Naive thymus-derived CD4-positive, alpha-beta T cell (primary cell): ENCODE measurements at regions not wholly inside any gene's neighbourhood (a gene's known extent, or its start where the extent isn't known, plus 50 kb on each side); places are given as distances from the start of the nearest gene placed in this dataset.

Source experiments
- ATAC-seq: fragments of 150-1000 bp; cut with Tn5 transposase; 2 replicates; pipeline ENCODE4 v1.10.0; 2021; ENCODE audit warnings: mild to moderate bottlenecking, moderate library complexity
- CTCF ChIA-PET: fragments of 350-600 bp; sonication (Branson Sonifier 250); formaldehyde crosslinking; loops from one replicate; lab custom pipeline; 2021; ENCODE audit warnings: antibody characterized with exemption; lab: Charles Lee
- POLR2A ChIA-PET: fragments of 350-600 bp; sonication (Branson Sonifier 250); formaldehyde crosslinking; loops from one replicate; lab custom pipeline; 2021; ENCODE audit warnings: antibody characterized with exemption, inconsistent platforms; lab: Charles Lee
- DNase-seq, 9 donors: peaks; one replicate each; pipeline versions ENCODE4 v3.0.0 to v3.0.0-alpha.2; 2020 to 2022; ENCODE audit warnings: mixed read lengths in 1 of 9
- H3K27ac ChIP-seq: one replicate; pipeline ENCODE4 v1.7.0; 2013; ENCODE audit warnings: mild to moderate bottlenecking, low read depth, low read length, moderate library complexity
- H3K27me3 ChIP-seq, 2 donors: one replicate each; pipeline ENCODE4 v1.7.0; 2013; ENCODE audit warnings: low read length in 2 of 2, mild to moderate bottlenecking in 2 of 2, moderate library complexity in 2 of 2; ENCODE audit not compliant: control insufficient read depth in 2 of 2, insufficient read depth in 2 of 2
- H3K36me3 ChIP-seq, 3 experiments: 1 replicate in 2 of 3; 2 replicates in 1 of 3; pipeline ENCODE4 v1.7.0; 2013; ENCODE audit warnings: low read length in 3 of 3, mild to moderate bottlenecking in 3 of 3, moderate library complexity in 1 of 3; ENCODE audit not compliant: insufficient read depth in 3 of 3, control insufficient read depth in 2 of 3
- H3K4me1 ChIP-seq, 2 donors: one replicate each; pipeline ENCODE4 v1.7.0; 2013; ENCODE audit warnings: low read length in 2 of 2, mild to moderate bottlenecking in 2 of 2, moderate library complexity in 1 of 2; ENCODE audit not compliant: control insufficient read depth in 2 of 2, insufficient read depth in 2 of 2
- H3K4me3 ChIP-seq: 2 replicates; pipeline ENCODE4 v1.7.0; 2013; ENCODE audit warnings: mild to moderate bottlenecking, low read length
- H3K9me3 ChIP-seq, 3 experiments: 1 replicate in 2 of 3; 2 replicates in 1 of 3; pipeline ENCODE4 v1.7.0; 2013; ENCODE audit warnings: low read length in 3 of 3; ENCODE audit not compliant: control insufficient read depth in 2 of 3
- H3K27ac Mint-ChIP-seq, 9 donors: one replicate each; pipeline ENCODE4 v1.8.0; 2020 to 2022; ENCODE audit warnings: mixed read lengths in 9 of 9, mild to moderate bottlenecking in 8 of 9, moderate library complexity in 5 of 9, inconsistent platforms in 2 of 9
- H3K27me3 Mint-ChIP-seq, 5 donors: one replicate each; pipeline ENCODE4 v1.8.0; 2021 to 2022; ENCODE audit warnings: mixed read lengths in 5 of 5, mild to moderate bottlenecking in 1 of 5
- H3K36me3 Mint-ChIP-seq, 5 donors: one replicate each; pipeline ENCODE4 v1.8.0; 2020 to 2022; ENCODE audit warnings: mixed read lengths in 5 of 5, mild to moderate bottlenecking in 3 of 5, inconsistent platforms in 1 of 5
- H3K4me1 Mint-ChIP-seq, 7 donors: one replicate each; pipeline ENCODE4 v1.8.0; 2020 to 2022; ENCODE audit warnings: mixed read lengths in 7 of 7, mild to moderate bottlenecking in 3 of 7, inconsistent platforms in 1 of 7
- H3K4me3 Mint-ChIP-seq, 10 donors: one replicate each; pipeline ENCODE4 v1.8.0; 2020 to 2022; ENCODE audit warnings: mild to moderate bottlenecking in 10 of 10, mixed read lengths in 10 of 10, moderate library complexity in 6 of 10, inconsistent platforms in 2 of 10
- H3K9me3 Mint-ChIP-seq, 11 donors: one replicate each; pipeline ENCODE4 v1.8.0; 2020 to 2022; ENCODE audit warnings: mixed read lengths in 11 of 11, mild to moderate bottlenecking in 4 of 11, inconsistent platforms in 1 of 11, moderate library complexity in 1 of 11
- intact Hi-C, 2 donors: fragments of 100-400 bp; cut with micrococcal nuclease; formaldehyde crosslinking; loops; one replicate each; pipeline ENCODE4 v1.15.1; 2023

- CTCF ChIA-PET: no interaction called here
- no peak overlapping the region for H3K27ac ChIP-seq
- Mint-ChIP-seq H3K36me3 (no peaks in the 10 kb centered on the region), H3K4me1 (peaks cover 0 to 4% (median 0%) of the 10 kb centered on the region in 7 donors), H3K27me3 (peaks cover 0 to 10% (median 0%) of the 10 kb centered on the region in 5 donors), H3K9me3 (no peaks in the 10 kb centered on the region), H3K27ac (peak overlapping the region in 1 of 9 donors; percentile 1), H3K4me3 (no peak overlapping the region)
- H3K9me3 ChIP-seq: no peaks in the 10 kb centered on the region
- ATAC-seq (no peak), DNase-seq (no peak)
- intact Hi-C loops: no loop called here
- H3K4me3 ChIP-seq: no peak overlapping the region
- no peaks in the 10 kb centered on the region for H3K27me3 ChIP-seq
- H3K4me1 ChIP-seq: no peaks in the 10 kb centered on the region
- H3K36me3 ChIP-seq: no peaks in the 10 kb centered on the region
- POLR2A ChIA-PET: no interaction called here
Observed at GRCh38 chr2:20552847-20553246, 98.1 kb downstream of the HS1BP3 start.

GRCh38 chr2:20553580-20553979 lies 97.3 kb downstream of the HS1BP3 start:
- H3K4me3 ChIP-seq: no peak overlapping the region
- H3K27me3 ChIP-seq: no peaks in the 10 kb centered on the region
- intact Hi-C loops: no loop called here
- no peaks in the 10 kb centered on the region for H3K36me3 Mint-ChIP-seq
- H3K27me3 Mint-ChIP-seq: peaks cover 0 to 12% (median 0%) of the 10 kb centered on the region in 5 donors
- no peak overlapping the region for H3K27ac Mint-ChIP-seq
- H3K27ac ChIP-seq: no peak overlapping the region
- ATAC-seq: no peak
- H3K4me1 ChIP-seq: no peaks in the 10 kb centered on the region
- H3K9me3 Mint-ChIP-seq: no peaks in the 10 kb centered on the region
- no peak overlapping the region for H3K4me3 Mint-ChIP-seq
- DNase-seq: no peak
- CTCF ChIA-PET: no interaction called here
- H3K36me3 ChIP-seq: no peaks in the 10 kb centered on the region
- H3K4me1 Mint-ChIP-seq: peaks cover 0 to 4% (median 0%) of the 10 kb centered on the region in 7 donors
- H3K9me3 ChIP-seq: no peaks in the 10 kb centered on the region
- POLR2A ChIA-PET: no interaction called here

GRCh38 chr2:20555954-20556353 lies 94.9 kb downstream of the HS1BP3 start:
- Histone ChIP-seq H3K4me3 (no peak overlapping the region), H3K36me3 (no peaks in the 10 kb centered on the region), H3K9me3 (no peaks in the 10 kb centered on the region), H3K27ac (no peak overlapping the region), H3K27me3 (no peaks in the 10 kb centered on the region), H3K4me1 (no peaks in the 10 kb centered on the region)
- intact Hi-C loops: no loop called here
- ChIA-PET POLR2A (no interaction called here), CTCF (no interaction called here)
- H3K36me3 Mint-ChIP-seq: no peaks in the 10 kb centered on the region
- DNase-seq (no peak), ATAC-seq (no peak)
- H3K27ac Mint-ChIP-seq: no peak overlapping the region
- peaks cover 0 to 16% (median 0%) of the 10 kb centered on the region in 5 donors for H3K27me3 Mint-ChIP-seq
- peaks cover 0 to 4% (median 0%) of the 10 kb centered on the region in 7 donors for H3K4me1 Mint-ChIP-seq
- no peak overlapping the region for H3K4me3 Mint-ChIP-seq
- H3K9me3 Mint-ChIP-seq: no peaks in the 10 kb centered on the region

GRCh38 chr2:20556756-20557155 lies 94.1 kb downstream of the HS1BP3 start:
- no peaks in the 10 kb centered on the region for H3K9me3 Mint-ChIP-seq
- no peak for ATAC-seq
- H3K27ac Mint-ChIP-seq: no peak overlapping the region
- intact Hi-C loops: no loop called here
- Histone ChIP-seq H3K27me3 (no peaks in the 10 kb centered on the region), H3K4me3 (no peak overlapping the region), H3K27ac (no peak overlapping the region), H3K4me1 (no peaks in the 10 kb centered on the region), H3K9me3 (no peaks in the 10 kb centered on the region), H3K36me3 (no peaks in the 10 kb centered on the region)
- H3K4me1 Mint-ChIP-seq: peaks cover 0 to 4% (median 0%) of the 10 kb centered on the region in 7 donors
- H3K4me3 Mint-ChIP-seq: no peak overlapping the region
- CTCF ChIA-PET: no interaction called here
- no peaks in the 10 kb centered on the region for H3K36me3 Mint-ChIP-seq
- DNase-seq: no peak
- H3K27me3 Mint-ChIP-seq: peaks cover 0 to 23% (median 0%) of the 10 kb centered on the region in 5 donors
- POLR2A ChIA-PET: no interaction called here

- ATAC-seq (no peak), DNase-seq (no peak)
- POLR2A ChIA-PET: no interaction called here
- H3K36me3 Mint-ChIP-seq: no peaks in the 10 kb centered on the region
- Histone ChIP-seq H3K4me1 (no peaks in the 10 kb centered on the region), H3K27ac (no peak overlapping the region), H3K4me3 (no peak overlapping the region), H3K9me3 (no peaks in the 10 kb centered on the region), H3K27me3 (no peaks in the 10 kb centered on the region), H3K36me3 (no peaks in the 10 kb centered on the region)
- CTCF ChIA-PET: no interaction called here
- H3K4me1 Mint-ChIP-seq: no peaks in the 10 kb centered on the region
- peaks cover 0 to 23% (median 0%) of the 10 kb centered on the region in 5 donors for H3K27me3 Mint-ChIP-seq
- intact Hi-C loops: no loop called here
- H3K9me3 Mint-ChIP-seq: no peaks in the 10 kb centered on the region
- H3K27ac Mint-ChIP-seq: no peak overlapping the region
- H3K4me3 Mint-ChIP-seq: no peak overlapping the region
Observed at GRCh38 chr2:20557226-20557625, 93.7 kb downstream of the HS1BP3 start.

GRCh38 chr2:20557635-20558034 lies 93.3 kb downstream of the HS1BP3 start:
- no peaks in the 10 kb centered on the region for H3K36me3 ChIP-seq
- intact Hi-C loops: no loop called here
- H3K27me3 ChIP-seq: no peaks in the 10 kb centered on the region
- no peak overlapping the region for H3K4me3 ChIP-seq
- H3K27ac ChIP-seq: no peak overlapping the region
- POLR2A ChIA-PET: no interaction called here
- CTCF ChIA-PET: no interaction called here
- H3K9me3 Mint-ChIP-seq: no peaks in the 10 kb centered on the region
- H3K4me3 Mint-ChIP-seq: no peak overlapping the region
- ATAC-seq: no peak
- DNase-seq: no peak
- no peaks in the 10 kb centered on the region for H3K4me1 Mint-ChIP-seq
- H3K36me3 Mint-ChIP-seq: no peaks in the 10 kb centered on the region
- peaks cover 0 to 23% (median 0%) of the 10 kb centered on the region in 5 donors for H3K27me3 Mint-ChIP-seq
- H3K27ac Mint-ChIP-seq: no peak overlapping the region
- no peaks in the 10 kb centered on the region for H3K4me1 ChIP-seq
- no peaks in the 10 kb centered on the region for H3K9me3 ChIP-seq

GRCh38 chr2:20558391-20559150 lies 92.3 kb downstream of the HS1BP3 start:
- Histone ChIP-seq H3K27me3 (no peaks in the 10 kb centered on the region), H3K9me3 (no peaks in the 10 kb centered on the region), H3K4me3 (no peak overlapping the region), H3K36me3 (no peaks in the 10 kb centered on the region), H3K4me1 (no peaks in the 10 kb centered on the region), H3K27ac (no peak overlapping the region)
- POLR2A ChIA-PET: no interaction called here
- Mint-ChIP-seq H3K27me3 (peaks cover 0 to 23% (median 0%) of the 10 kb centered on the region in 5 donors), H3K9me3 (no peaks in the 10 kb centered on the region), H3K4me1 (no peaks in the 10 kb centered on the region), H3K27ac (no peak overlapping the region), H3K36me3 (no peaks in the 10 kb centered on the region), H3K4me3 (no peak overlapping the region)
- DNase-seq (no peak), ATAC-seq (no peak)
- CTCF ChIA-PET: no interaction called here
- intact Hi-C loops: no loop called here
